HCT116 (cell line): ENCODE measurements at regions not wholly inside any gene's neighbourhood (a gene's known extent, or its start where the extent isn't known, plus 50 kb on each side); places are given as distances from the start of the nearest gene placed in this dataset.

Source experiments
- POLR2A ChIP-seq: IDR thresholded peaks from 2 replicates; pipeline ENCODE4 v1.7.0; 2011; ENCODE audit warnings: borderline replicate concordance; ENCODE audit not compliant: insufficient read depth, insufficient read length; ENCODE audit errors: extremely low read depth
- POLR2AphosphoS5 ChIP-seq: IDR thresholded peaks from 2 replicates; pipeline ENCODE4 v1.6.1; 2011; ENCODE audit warnings: mild to moderate bottlenecking, low read depth, low read length, moderate library complexity
- TF ChIP-seq, protein P1 (sequence below): IDR thresholded peaks from 2 replicates; pipeline ENCODE4 v1.6.1; 2011; ENCODE audit warnings: mild to moderate bottlenecking, low read length, moderate library complexity; ENCODE audit not compliant: insufficient replicate concordance; ENCODE audit errors: extremely low read depth
- TF ChIP-seq, protein P2 (sequence below): IDR thresholded peaks from 2 replicates; pipeline ENCODE4 v1.6.1; 2012
- TF ChIP-seq, protein P3 (sequence below), 3 experiments: fragments of 200-600 bp in 1 of 3; sonication (generic) in 1 of 3; IDR thresholded peaks in 2 of 3; conservative IDR thresholded peaks in 1 of 3; 2 replicates each; pipeline ENCODE4 v1.5.1; 2012 to 2017; ENCODE audit warnings: low read depth in 2 of 3, low read length in 2 of 3, antibody characterized with exemption in 1 of 3, borderline replicate concordance in 1 of 3, control low read depth in 1 of 3, mild to moderate bottlenecking in 1 of 3, mixed read lengths in 1 of 3, mixed run types in 1 of 3, moderate library complexity in 1 of 3; ENCODE audit not compliant: insufficient read depth in 1 of 3

DNA sequence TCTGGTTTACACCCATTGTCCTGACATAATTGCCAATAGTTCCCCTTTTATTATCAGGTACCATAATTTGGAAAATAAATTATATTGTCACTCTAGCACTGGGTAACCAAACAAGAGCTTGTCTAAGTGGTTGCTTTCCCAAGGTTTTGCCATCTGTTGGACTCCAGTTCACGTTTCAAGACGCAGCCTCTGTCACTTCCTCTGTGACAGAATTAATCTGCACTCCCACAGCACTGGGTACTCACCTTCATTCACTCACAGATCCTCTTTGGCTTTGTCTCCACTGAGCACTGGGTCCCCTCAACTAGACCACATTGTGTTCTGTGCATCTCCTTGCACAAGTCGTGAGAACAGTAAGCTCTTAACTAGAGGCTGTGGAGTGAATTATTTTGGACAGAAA lies 123.6 kb upstream of the JUN start:
- TF ChIP-seq, protein P1, sequence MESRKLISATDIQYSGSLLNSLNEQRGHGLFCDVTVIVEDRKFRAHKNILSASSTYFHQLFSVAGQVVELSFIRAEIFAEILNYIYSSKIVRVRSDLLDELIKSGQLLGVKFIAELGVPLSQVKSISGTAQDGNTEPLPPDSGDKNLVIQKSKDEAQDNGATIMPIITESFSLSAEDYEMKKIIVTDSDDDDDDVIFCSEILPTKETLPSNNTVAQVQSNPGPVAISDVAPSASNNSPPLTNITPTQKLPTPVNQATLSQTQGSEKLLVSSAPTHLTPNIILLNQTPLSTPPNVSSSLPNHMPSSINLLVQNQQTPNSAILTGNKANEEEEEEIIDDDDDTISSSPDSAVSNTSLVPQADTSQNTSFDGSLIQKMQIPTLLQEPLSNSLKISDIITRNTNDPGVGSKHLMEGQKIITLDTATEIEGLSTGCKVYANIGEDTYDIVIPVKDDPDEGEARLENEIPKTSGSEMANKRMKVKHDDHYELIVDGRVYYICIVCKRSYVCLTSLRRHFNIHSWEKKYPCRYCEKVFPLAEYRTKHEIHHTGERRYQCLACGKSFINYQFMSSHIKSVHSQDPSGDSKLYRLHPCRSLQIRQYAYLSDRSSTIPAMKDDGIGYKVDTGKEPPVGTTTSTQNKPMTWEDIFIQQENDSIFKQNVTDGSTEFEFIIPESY, result no peak
- TF ChIP-seq POLR2AphosphoS5, result no peak
- TF ChIP-seq, protein P2, sequence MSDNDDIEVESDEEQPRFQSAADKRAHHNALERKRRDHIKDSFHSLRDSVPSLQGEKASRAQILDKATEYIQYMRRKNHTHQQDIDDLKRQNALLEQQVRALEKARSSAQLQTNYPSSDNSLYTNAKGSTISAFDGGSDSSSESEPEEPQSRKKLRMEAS, result no peak
- TF ChIP-seq, protein P3, sequence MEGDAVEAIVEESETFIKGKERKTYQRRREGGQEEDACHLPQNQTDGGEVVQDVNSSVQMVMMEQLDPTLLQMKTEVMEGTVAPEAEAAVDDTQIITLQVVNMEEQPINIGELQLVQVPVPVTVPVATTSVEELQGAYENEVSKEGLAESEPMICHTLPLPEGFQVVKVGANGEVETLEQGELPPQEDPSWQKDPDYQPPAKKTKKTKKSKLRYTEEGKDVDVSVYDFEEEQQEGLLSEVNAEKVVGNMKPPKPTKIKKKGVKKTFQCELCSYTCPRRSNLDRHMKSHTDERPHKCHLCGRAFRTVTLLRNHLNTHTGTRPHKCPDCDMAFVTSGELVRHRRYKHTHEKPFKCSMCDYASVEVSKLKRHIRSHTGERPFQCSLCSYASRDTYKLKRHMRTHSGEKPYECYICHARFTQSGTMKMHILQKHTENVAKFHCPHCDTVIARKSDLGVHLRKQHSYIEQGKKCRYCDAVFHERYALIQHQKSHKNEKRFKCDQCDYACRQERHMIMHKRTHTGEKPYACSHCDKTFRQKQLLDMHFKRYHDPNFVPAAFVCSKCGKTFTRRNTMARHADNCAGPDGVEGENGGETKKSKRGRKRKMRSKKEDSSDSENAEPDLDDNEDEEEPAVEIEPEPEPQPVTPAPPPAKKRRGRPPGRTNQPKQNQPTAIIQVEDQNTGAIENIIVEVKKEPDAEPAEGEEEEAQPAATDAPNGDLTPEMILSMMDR (IDR thresholded peaks at IDR 0.05 in 2 of 3, conservative IDR thresholded peaks at IDR 0.05 in 1 of 3; ENCODE audit: borderline replicate concordance in 1 of 3, insufficient read depth in 1 of 3, low read depth in 2 of 3, low read length in 2 of 3), result no peak
- TF ChIP-seq POLR2A, result no peak
